ENCODE measurements at regions not wholly inside any gene's neighbourhood (a gene's known extent, or its start where the extent isn't known, plus 50 kb on each side); places are given as distances from the start of the nearest gene placed in this dataset.

DNA sequence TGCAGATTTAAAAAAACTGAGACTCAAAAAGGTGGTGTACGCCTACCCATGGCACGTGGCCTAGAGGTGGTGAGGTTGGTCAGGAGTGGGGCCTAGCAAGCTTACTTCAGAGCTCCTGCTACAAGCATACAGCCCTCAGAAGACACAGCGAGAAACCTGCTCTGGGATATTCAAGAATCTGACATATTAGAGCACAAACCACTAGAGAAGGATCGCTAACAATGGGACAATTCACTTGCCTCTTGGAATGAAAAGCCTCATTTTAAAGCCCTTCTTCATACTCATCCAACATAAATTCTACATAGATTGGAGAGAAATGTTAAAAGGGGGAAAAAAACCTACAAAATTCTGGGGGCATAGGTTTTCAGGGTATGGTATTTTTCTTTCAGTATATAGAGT lies 118.0 kb upstream of the ARHGEF3 start:
- DNase-seq (ENCODE audit: low read depth in 1 of 2, low spot score in 1 of 2) = no peak
- Histone ChIP-seq H3K27me3 (ENCODE audit: insufficient read depth, poor library complexity, severe bottlenecking) (peaks cover 3% of the 10 kb centered on the region), H3K4me3 (replicated peaks; ENCODE audit: insufficient read depth, low read length) (no peak overlapping the region), H3K27ac (replicated peaks) (no peak overlapping the region)
- TF ChIP-seq SPI1 (IDR thresholded peaks at IDR 0.05; ENCODE audit: borderline replicate concordance, low read depth) = no peak
- TF ChIP-seq POLR2AphosphoS5 (IDR thresholded peaks at IDR 0.05; ENCODE audit: low read depth) = no peak
- TF ChIP-seq, protein P1, sequence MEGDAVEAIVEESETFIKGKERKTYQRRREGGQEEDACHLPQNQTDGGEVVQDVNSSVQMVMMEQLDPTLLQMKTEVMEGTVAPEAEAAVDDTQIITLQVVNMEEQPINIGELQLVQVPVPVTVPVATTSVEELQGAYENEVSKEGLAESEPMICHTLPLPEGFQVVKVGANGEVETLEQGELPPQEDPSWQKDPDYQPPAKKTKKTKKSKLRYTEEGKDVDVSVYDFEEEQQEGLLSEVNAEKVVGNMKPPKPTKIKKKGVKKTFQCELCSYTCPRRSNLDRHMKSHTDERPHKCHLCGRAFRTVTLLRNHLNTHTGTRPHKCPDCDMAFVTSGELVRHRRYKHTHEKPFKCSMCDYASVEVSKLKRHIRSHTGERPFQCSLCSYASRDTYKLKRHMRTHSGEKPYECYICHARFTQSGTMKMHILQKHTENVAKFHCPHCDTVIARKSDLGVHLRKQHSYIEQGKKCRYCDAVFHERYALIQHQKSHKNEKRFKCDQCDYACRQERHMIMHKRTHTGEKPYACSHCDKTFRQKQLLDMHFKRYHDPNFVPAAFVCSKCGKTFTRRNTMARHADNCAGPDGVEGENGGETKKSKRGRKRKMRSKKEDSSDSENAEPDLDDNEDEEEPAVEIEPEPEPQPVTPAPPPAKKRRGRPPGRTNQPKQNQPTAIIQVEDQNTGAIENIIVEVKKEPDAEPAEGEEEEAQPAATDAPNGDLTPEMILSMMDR (IDR thresholded peaks at IDR 0.05; ENCODE audit: insufficient read depth, low read length) = no peak
- no peak for TF ChIP-seq GABPA (IDR thresholded peaks at IDR 0.05; ENCODE audit: low read depth)
- TF ChIP-seq, protein P2, sequence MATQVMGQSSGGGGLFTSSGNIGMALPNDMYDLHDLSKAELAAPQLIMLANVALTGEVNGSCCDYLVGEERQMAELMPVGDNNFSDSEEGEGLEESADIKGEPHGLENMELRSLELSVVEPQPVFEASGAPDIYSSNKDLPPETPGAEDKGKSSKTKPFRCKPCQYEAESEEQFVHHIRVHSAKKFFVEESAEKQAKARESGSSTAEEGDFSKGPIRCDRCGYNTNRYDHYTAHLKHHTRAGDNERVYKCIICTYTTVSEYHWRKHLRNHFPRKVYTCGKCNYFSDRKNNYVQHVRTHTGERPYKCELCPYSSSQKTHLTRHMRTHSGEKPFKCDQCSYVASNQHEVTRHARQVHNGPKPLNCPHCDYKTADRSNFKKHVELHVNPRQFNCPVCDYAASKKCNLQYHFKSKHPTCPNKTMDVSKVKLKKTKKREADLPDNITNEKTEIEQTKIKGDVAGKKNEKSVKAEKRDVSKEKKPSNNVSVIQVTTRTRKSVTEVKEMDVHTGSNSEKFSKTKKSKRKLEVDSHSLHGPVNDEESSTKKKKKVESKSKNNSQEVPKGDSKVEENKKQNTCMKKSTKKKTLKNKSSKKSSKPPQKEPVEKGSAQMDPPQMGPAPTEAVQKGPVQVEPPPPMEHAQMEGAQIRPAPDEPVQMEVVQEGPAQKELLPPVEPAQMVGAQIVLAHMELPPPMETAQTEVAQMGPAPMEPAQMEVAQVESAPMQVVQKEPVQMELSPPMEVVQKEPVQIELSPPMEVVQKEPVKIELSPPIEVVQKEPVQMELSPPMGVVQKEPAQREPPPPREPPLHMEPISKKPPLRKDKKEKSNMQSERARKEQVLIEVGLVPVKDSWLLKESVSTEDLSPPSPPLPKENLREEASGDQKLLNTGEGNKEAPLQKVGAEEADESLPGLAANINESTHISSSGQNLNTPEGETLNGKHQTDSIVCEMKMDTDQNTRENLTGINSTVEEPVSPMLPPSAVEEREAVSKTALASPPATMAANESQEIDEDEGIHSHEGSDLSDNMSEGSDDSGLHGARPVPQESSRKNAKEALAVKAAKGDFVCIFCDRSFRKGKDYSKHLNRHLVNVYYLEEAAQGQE (IDR thresholded peaks at IDR 0.05; ENCODE audit: insufficient replicate concordance, low read depth) = no peak

DNA sequence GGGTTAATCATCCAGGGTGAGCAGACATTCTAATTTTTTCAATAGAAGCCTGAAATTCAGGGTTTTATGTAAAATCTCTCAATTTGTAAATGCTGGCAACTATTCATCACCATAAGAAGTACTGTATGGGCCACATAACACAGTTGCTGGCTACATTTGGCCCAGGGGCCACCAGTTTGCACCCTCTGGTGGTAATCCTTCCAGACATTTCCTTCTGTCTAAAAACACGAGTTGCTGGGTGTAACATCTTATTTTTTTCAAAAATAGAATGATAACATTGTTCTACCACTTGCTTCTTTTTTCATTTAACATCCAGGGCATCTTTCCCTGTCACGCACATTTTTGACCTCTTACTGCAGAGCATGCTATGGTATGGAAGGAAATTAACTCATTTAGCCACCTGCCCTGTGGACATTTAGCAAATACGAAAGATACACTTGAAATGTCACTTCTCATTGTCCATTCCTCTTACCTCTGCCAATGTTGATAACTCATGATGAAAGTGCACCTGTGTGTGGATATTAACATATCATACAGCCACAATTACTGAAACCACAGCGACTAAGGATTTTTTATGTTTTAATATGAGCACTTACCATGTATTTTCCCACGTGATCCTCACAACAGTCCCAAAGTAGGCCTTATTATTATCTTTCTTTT lies 117.5 kb upstream of the ARHGEF3 start:
- H3K27me3 ChIP-seq (ENCODE audit: insufficient read depth, poor library complexity, severe bottlenecking) = peaks cover 3% of the 10 kb centered on the region
- DNase-seq (ENCODE audit: low read depth in 1 of 2, low spot score in 1 of 2) = no peak
- no peak for TF ChIP-seq SPI1 (IDR thresholded peaks at IDR 0.05; ENCODE audit: borderline replicate concordance, low read depth)
- TF ChIP-seq, protein P1 (IDR thresholded peaks at IDR 0.05; ENCODE audit: insufficient read depth, low read length) = no peak
- no peak for TF ChIP-seq POLR2AphosphoS5 (IDR thresholded peaks at IDR 0.05; ENCODE audit: low read depth)
- TF ChIP-seq, protein P2 (IDR thresholded peaks at IDR 0.05; ENCODE audit: insufficient replicate concordance, low read depth) = no peak
- TF ChIP-seq GABPA (IDR thresholded peaks at IDR 0.05; ENCODE audit: low read depth) = no peak
- H3K27ac ChIP-seq (replicated peaks) = no peak overlapping the region
- H3K4me3 ChIP-seq (replicated peaks; ENCODE audit: insufficient read depth, low read length) = no peak overlapping the region

DNA sequence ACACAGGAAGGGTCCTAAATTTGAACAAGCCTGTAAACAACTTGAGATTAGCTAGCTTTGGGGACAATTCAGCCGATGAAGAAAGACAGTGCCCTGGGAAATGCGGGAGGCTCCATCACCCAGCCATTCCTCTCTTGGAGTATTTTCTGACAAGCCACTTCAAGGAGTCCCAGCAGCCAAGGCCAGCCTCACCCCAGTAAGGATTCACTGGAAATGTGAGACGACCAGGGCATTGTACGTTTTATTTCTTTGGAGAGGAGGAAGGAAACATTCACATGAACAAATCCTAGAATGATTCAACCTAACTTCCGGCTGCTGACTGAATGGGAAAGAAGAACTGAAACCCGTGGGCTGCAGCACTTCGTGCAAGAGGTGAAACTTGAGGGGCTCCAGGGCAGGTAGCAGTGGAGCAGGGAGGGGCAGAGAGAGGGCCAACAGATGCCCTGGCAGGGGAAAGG lies 116.4 kb upstream of the ARHGEF3 start:
- peaks cover 3% of the 10 kb centered on the region for H3K27me3 ChIP-seq (ENCODE audit: insufficient read depth, poor library complexity, severe bottlenecking)
- DNase-seq (ENCODE audit: low read depth in 1 of 2, low spot score in 1 of 2) = peak in 1 of 2 experiments; percentile 51
- H3K4me3 ChIP-seq (replicated peaks; ENCODE audit: insufficient read depth, low read length) = no peak overlapping the region
- TF ChIP-seq, protein P1 (IDR thresholded peaks at IDR 0.05; ENCODE audit: insufficient read depth, low read length) = no peak
- TF ChIP-seq, protein P2 (IDR thresholded peaks at IDR 0.05; ENCODE audit: insufficient replicate concordance, low read depth) = no peak
- TF ChIP-seq POLR2AphosphoS5 (IDR thresholded peaks at IDR 0.05; ENCODE audit: low read depth) (no peak), SPI1 (IDR thresholded peaks at IDR 0.05; ENCODE audit: borderline replicate concordance, low read depth) (no peak), GABPA (IDR thresholded peaks at IDR 0.05; ENCODE audit: low read depth) (no peak)
- H3K27ac ChIP-seq (replicated peaks) = no peak overlapping the region

All from HL-60 (cell line).